GM10266 (cell line): ENCODE measurements at regions not wholly inside any gene's neighbourhood (a gene's known extent, or its start where the extent isn't known, plus 50 kb on each side); places are given as distances from the start of the nearest gene placed in this dataset.
A peak's percentile ranks its signal among the peaks of the same experiment; 100 is the strongest.

Source experiments
- DNase-seq: peaks from one replicate; pipeline ENCODE4 v3.0.0; 2012; ENCODE audit errors: extremely low spot score
- CTCF ChIP-seq: IDR thresholded peaks from 2 replicates; pipeline ENCODE4 v1.5.1; 2012; ENCODE audit warnings: mild to moderate bottlenecking, low read depth; ENCODE audit not compliant: control insufficient read depth, insufficient read depth; ENCODE audit errors: missing control alignments

GRCh38 chr3:140848666-140849065 is 93.0 kb upstream of the SLC25A36 start:
- no peak for TF ChIP-seq CTCF
- DNase-seq = no peak

- no peak for DNase-seq
- TF ChIP-seq CTCF = no peak
Observed at GRCh38 chr3:140850210-140850955, 91.3 kb upstream of the SLC25A36 start.

GRCh38 chr3:140854961-140855360 is 86.7 kb upstream of the SLC25A36 start:
- no peak for TF ChIP-seq CTCF
- no peak for DNase-seq

GRCh38 chr3:140856905-140857304 is 84.7 kb upstream of the SLC25A36 start:
- TF ChIP-seq CTCF = no peak
- no peak for DNase-seq

- TF ChIP-seq CTCF = no peak
- no peak for DNase-seq
Observed at GRCh38 chr3:140857993-140858392, 83.6 kb upstream of the SLC25A36 start.

- no peak for TF ChIP-seq CTCF
- no peak for DNase-seq
Observed at GRCh38 chr3:140859592-140860336, 81.9 kb upstream of the SLC25A36 start.

GRCh38 chr3:140863580-140864009 is 78.0 kb upstream of the SLC25A36 start:
- TF ChIP-seq CTCF = peak; percentile 49
- peak; percentile 29 for DNase-seq
